HG02610 (cell line): ENCODE measurements at regions not wholly inside any gene's neighbourhood (a gene's known extent, or its start where the extent isn't known, plus 50 kb on each side); places are given as distances from the start of the nearest gene placed in this dataset.

Experiments used
- ATAC-seq: cut with Tn5 transposase; IDR thresholded peaks from one replicate; pipeline ENCODE4 v1.9.1; 2021; ENCODE audit warnings: mild to moderate bottlenecking, moderate library complexity; ENCODE audit not compliant: unreplicated experiment

GRCh38 chr15:70355275-70355795 is 257.6 kb upstream of the TLE3 start:
- ATAC-seq: no peak

GRCh38 chr15:70354346-70354905 is 256.7 kb upstream of the TLE3 start:
- ATAC-seq: no peak

GRCh38 chr15:70353606-70354345 is 256.1 kb upstream of the TLE3 start:
- ATAC-seq: no peak

GRCh38 chr15:70351941-70352774 is 254.4 kb upstream of the TLE3 start:
- no peak for ATAC-seq

- ATAC-seq: no peak
These were observed 253.7 kb upstream of the TLE3 start for GRCh38 chr15:70351391-70351790.

- ATAC-seq: no peak
These were observed 251.0 kb upstream of the TLE3 start for GRCh38 chr15:70348581-70349344.

- ATAC-seq: no peak
These were observed 250.5 kb upstream of the TLE3 start for GRCh38 chr15:70348226-70348543.

- no peak for ATAC-seq
These were observed 249.9 kb upstream of the TLE3 start for GRCh38 chr15:70347321-70348225.

- no peak for ATAC-seq
These were observed 247.7 kb upstream of the TLE3 start for GRCh38 chr15:70345251-70346019.

- ATAC-seq: no peak
These were observed 246.9 kb upstream of the TLE3 start for GRCh38 chr15:70344666-70345065.

GRCh38 chr15:70343961-70344621 is 246.4 kb upstream of the TLE3 start:
- ATAC-seq: no peak

GRCh38 chr15:70342554-70343548 is 245.1 kb upstream of the TLE3 start:
- ATAC-seq: no peak

GRCh38 chr15:70342141-70342540 is 244.4 kb upstream of the TLE3 start:
- no peak for ATAC-seq

- ATAC-seq: no peak
These were observed 243.8 kb upstream of the TLE3 start for GRCh38 chr15:70341566-70341965.

GRCh38 chr15:70340494-70340870 is 242.8 kb upstream of the TLE3 start:
- ATAC-seq: no peak

GRCh38 chr15:70339571-70340493 is 242.1 kb upstream of the TLE3 start:
- ATAC-seq: no peak
